DMS 273 (cell line): ENCODE measurements at regions not wholly inside any gene's neighbourhood (a gene's known extent, or its start where the extent isn't known, plus 50 kb on each side); places are given as distances from the start of the nearest gene placed in this dataset.
A peak's percentile ranks its signal among the peaks of the same experiment; 100 is the strongest.
"Not testable (repeated sequence)": the region's sequence is repeated elsewhere in the genome, so short reads cannot be mapped to it uniquely, and the experiment has no call there.

Source experiments
- DNase-seq: peaks from one replicate; lab custom pipeline; 2025; ENCODE audit not compliant: unreplicated experiment; lab: John Stamatoyannopoulos, UW

DNA sequence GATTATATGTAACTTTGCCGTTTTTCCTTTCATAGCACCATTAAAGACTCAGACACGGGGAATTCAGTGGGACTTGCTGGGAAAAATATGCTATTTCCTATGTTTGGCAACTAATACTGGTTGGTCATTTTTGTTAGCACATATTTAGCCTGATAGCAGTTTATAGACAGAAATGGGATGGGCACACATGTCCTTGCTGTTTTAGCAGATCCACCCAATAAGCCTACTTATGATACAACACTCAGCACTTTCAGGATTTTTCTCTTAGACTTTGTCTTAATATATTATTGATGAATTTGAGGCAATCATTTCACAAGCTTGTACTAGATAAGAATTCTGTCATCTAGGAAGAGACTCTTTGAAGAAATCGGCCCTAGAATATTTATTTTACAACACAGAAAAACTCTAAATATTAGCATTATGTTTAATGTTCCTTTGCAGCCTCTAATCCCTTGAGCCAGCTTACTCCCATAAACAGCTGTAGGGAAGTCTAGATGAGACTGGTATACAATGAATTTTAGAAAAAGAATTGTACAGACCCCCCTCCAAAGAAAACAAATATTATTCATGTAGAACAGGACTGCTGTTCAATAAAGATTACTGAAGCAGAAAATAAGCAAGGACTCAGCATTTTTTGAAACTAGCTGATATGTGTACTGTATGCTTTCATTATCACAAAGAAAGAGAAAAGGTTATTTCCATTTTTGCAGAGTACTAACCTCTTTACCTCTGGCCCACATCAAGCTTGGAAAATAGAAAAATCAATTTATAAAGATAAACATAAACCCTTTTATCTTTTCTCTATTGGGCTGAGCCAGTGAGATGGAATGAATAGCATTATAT lies 656.8 kb upstream of the SGO1 start:
- no peak for DNase-seq

- no peak for DNase-seq
Measured at GRCh38 chr3:20842002-20842401, 656.0 kb upstream of the SGO1 start.

- DNase-seq = peak; percentile 74
Measured at GRCh38 chr3:20837676-20838302, 651.8 kb upstream of the SGO1 start.

GRCh38 chr3:20836801-20837200 lies 650.8 kb upstream of the SGO1 start:
- DNase-seq = peak; percentile 6

DNA sequence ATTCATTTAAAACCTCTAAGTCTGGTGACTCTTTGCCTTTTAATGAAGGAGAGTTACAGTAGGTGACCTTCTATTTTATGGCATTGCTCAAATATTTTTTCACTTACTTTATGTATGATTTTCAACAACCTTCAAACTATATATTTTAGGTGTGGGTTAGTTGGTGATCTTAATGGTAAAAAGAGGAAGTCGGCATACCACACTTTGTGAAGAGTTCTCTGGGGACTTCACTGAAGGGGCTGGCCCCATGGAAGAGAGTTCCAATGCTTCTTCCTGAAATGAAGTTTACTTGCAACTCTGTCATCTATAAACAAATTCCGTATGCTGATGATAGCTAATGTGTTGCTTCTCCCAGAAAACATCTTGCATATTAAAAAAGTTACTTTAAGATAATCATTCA lies 647.0 kb upstream of the SGO1 start:
- no peak for DNase-seq

GRCh38 chr3:20822251-20822650 lies 636.2 kb upstream of the SGO1 start:
- DNase-seq = no peak

- not testable (repeated sequence) for DNase-seq
Measured at GRCh38 chr3:20820872-20821271, 634.9 kb upstream of the SGO1 start.

DNA sequence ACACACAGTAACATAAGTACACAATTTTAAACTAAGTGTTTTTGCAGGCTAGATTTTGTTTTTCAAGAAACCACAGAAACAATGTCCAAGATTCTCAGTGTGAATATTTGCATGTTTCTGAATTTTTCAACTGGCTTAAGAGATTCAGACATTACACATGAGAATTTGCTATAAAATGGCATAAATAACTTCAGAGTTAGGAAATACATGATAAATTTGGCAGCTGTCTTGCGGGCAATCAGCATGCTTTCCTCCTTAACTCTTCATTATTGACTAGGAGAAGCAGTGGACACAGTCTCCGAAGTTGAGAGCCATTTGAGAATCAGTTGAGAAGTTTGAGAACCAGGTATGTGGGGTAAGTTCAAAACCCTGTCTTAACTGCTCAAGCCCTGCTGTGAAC lies 625.6 kb upstream of the SGO1 start:
- no peak for DNase-seq

DNA sequence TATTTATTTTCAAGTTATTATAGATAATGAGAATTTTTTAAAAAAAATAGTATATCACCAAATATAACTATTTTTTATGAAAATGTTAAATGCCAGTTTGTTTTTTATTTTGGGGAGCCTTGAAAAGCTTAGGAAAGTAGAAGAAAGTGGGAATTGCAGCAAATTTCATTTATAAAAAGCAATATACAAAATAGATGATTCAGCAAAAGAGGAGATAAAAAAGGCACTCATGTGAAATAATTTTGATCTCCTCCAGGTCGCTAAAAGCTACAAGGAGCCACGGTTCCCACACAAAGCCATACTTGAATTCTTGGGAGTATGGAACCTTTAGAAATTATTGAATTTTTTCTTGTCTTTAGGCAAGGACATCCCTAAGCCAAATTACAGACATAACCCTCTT lies 625.0 kb upstream of the SGO1 start:
- DNase-seq = no peak

DNA sequence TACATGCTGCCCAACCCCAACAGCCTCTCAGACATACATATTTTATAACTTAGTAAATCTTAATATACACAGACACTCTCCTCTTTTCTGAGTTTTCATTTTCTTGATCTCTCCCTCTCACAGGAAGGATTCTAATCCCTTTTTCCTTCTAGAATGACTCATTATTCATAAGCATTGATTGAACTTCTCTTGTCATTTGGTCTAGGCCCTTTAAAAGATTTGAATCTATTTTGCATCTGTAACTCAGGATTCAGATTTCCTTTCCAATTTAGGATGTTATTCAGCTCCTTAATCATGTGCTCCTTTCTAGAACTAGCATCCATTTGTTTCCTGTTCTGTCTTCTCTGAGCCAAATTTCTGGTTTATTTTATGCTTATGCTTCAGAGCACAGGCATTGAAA lies 624.5 kb upstream of the SGO1 start:
- no peak for DNase-seq

GRCh38 chr3:20809356-20809755 lies 623.4 kb upstream of the SGO1 start:
- DNase-seq = no peak

- no peak for DNase-seq
Measured at GRCh38 chr3:20808864-20809263, 622.9 kb upstream of the SGO1 start.

DNA sequence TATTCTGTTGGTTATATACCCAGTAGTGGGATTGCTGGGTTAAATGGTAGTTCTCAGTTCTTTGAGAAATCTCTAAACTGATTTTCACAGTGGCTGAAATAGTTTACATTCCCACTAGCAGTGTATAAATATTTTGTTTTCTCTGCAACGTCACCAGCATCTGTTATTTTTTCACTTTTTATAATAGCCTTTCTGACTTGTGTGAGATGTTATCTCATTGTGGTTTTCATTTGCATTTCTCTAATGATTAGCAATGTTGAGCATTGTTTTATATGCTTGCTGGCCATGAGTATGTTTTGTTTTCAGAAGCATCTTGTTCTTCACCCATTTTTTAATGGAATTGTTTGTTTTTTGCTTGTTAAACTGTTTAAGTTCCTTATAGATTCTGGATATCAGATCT lies 612.7 kb upstream of the SGO1 start:
- DNase-seq = no peak

- DNase-seq = no peak
Measured at GRCh38 chr3:20787005-20787404, 601.0 kb upstream of the SGO1 start.

- DNase-seq = no peak
Measured at GRCh38 chr3:20776692-20777091, 590.7 kb upstream of the SGO1 start.

- peak; percentile 0 for DNase-seq
Measured at GRCh38 chr3:20776286-20776685, 590.3 kb upstream of the SGO1 start.

DNA sequence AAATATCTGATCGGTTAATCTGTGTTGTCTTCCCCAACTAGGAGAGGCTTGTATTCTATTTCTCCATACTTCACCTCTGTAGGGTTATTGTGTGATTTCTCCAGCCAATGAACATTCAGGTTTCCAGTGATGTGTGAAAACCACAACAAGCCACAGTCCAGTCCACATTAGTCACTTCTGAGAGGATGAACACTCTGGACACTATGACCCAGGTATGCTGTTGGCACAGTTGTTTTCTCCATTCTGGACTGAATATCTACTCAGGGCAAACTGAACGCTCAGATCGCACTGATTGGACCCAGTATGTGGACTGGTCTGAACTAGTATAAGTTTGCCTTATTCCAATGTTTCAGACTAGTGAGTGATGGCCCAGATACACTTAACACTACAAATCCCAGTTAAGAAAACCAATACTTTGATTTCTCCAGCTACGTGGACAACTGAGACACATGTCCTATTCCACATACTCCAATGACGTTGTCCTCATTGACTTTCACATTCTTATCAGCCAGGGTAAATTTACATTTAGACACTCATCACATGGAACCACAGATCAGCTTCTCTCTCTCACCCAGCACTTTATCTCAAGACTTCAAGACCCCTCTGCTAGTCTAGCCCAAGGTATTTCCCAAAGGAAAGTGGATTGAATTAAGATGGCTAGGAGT lies 587.4 kb upstream of the SGO1 start:
- no peak for DNase-seq

- DNase-seq = no peak
Measured at GRCh38 chr3:20772869-20773268, 586.9 kb upstream of the SGO1 start.

DNA sequence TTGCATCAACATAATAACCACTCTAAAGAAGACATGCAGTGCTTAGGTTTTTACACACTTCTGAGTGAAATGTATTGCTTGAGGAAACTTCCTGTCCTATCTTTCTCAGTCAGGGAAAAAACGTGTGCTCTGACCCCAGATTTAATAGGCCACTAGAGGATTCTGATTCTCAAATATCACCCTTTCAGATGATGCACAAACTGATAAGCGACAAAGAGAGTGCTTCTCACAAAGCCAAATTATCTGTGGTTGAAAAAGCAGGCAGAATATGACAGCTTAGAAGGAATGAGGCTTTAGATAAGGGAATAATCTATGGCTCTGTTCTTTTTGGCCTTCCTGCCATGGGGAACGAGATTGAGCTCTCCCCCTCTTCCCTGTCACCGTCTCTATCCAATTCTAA lies 583.4 kb upstream of the SGO1 start:
- DNase-seq = no peak

DNA sequence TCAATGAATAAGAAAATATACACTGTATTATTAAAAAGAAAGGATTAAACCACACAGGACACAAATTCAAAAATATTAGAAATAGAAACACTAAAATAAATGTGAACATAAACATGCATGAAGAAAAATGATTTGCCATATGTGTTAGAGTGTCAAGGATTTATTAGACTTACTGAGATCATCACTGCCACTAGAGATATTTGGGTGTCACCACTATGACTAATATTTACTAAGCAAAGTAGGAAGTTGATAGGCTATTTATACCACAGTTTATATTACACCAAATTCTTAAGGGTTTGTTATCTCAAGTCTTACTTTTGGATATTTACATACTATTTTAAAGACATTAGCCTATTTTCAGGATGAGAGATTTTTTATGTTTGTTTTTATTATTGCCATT lies 575.0 kb upstream of the SGO1 start:
- DNase-seq = no peak

GRCh38 chr3:20752416-20752815 lies 566.4 kb upstream of the SGO1 start:
- DNase-seq = peak; percentile 4

GRCh38 chr3:20751296-20751695 lies 565.3 kb upstream of the SGO1 start:
- no peak for DNase-seq
